K562 (cell line): ENCODE measurements at regions not wholly inside any gene's neighbourhood (a gene's known extent, or its start where the extent isn't known, plus 50 kb on each side); places are given as distances from the start of the nearest gene placed in this dataset.

Experiments used
- ATAC-seq: fragments of 200-7000 bp; cut with Tn5 transposase; 3 replicates; pipeline ENCODE4 v1.9.1; 2020; ENCODE audit warnings: moderate library complexity
- BruUV-seq: library from RNA; stranded (reverse); fragments of 400-500 nt; replicated peaks from 2 replicates; lab custom pipeline; 2021; lab: Mats Ljungman, UMichigan
- CTCF ChIA-PET: fragments of 300-600 bp; formaldehyde crosslinking; extraction: SDS; loops from one replicate; lab custom pipeline; 2021; ENCODE audit warnings: low intra/inter-chr PET ratio; lab: Yijun Ruan, JAX
- POLR2A ChIA-PET: fragments of 300-600, 350-650 bp; sonication (Branson Sonifier 250); formaldehyde crosslinking; extraction: SDS; loops from one replicate; lab custom pipeline; 2021; ENCODE audit warnings: antibody characterized with exemption, inconsistent platforms; lab: Yijun Ruan, JAX
- DNase-seq, 4 experiments: peaks; one replicate each; pipeline versions ENCODE4 v3.0.0 to v3.0.0-alpha.2; 2011 to 2018; ENCODE audit warnings: low spot score in 3 of 4, mixed read lengths in 3 of 4; ENCODE audit errors: extremely low read depth in 1 of 4
- FAIRE-seq: peaks from 2 replicates; lab custom pipeline; 2011; peaks lifted over from hg19 to GRCh38; lab: Jason Lieb, UNC
- H2AFZ ChIP-seq: 2 replicates; pipeline ENCODE4 v1.6.0; 2011; ENCODE audit warnings: low read depth, low read length, control low read depth, inconsistent platforms
- H3K27ac ChIP-seq: fragments of 200-600 bp; 3 replicates; pipeline ENCODE4 v1.8.0; 2011; ENCODE audit warnings: low read depth, mild to moderate bottlenecking, control low read depth, inconsistent platforms, low read length, moderate library complexity, mixed read lengths; ENCODE audit errors: extremely low read depth
- H3K27me3 ChIP-seq, 2 experiments: fragments of 300-600 bp in 1 of 2; 2 replicates in 1 of 2; 3 replicates in 1 of 2; pipeline versions ENCODE4 v1.6.0 to v1.8.0; 2011; ENCODE audit warnings: inconsistent platforms in 2 of 2, low read length in 2 of 2, mild to moderate bottlenecking in 1 of 2, mixed read lengths in 1 of 2, moderate library complexity in 1 of 2; ENCODE audit not compliant: control insufficient read depth in 2 of 2, insufficient read depth in 2 of 2
- H3K36me3 ChIP-seq: fragments of 300-600 bp; 3 replicates; pipeline ENCODE4 v1.8.0; 2011; ENCODE audit warnings: mild to moderate bottlenecking, low read length, inconsistent platforms; ENCODE audit not compliant: control insufficient read depth, insufficient read depth
- H3K4me1 ChIP-seq, 2 experiments: fragments of 200-600 bp in 1 of 2; replicated peaks in 1 of 2; 2 replicates in 1 of 2; 3 replicates in 1 of 2; pipeline versions ENCODE4 v1.5.1 to v1.8.0; 2011; ENCODE audit warnings: inconsistent platforms in 2 of 2, low read length in 2 of 2, mild to moderate bottlenecking in 1 of 2, mixed read lengths in 1 of 2, moderate library complexity in 1 of 2; ENCODE audit not compliant: control insufficient read depth in 2 of 2, insufficient read depth in 2 of 2
- H3K4me2 ChIP-seq: 2 replicates; pipeline ENCODE4 v1.6.1; 2011; ENCODE audit warnings: low read length, control low read depth, inconsistent platforms, mixed read lengths; ENCODE audit not compliant: insufficient read depth
- H3K4me3 ChIP-seq: fragments of 200-600 bp; sonication (generic), shearing (Covaris generic); 2 replicates; pipeline ENCODE4 v1.5.1; 2016; ENCODE audit warnings: control low read depth, inconsistent platforms
- H3K79me2 ChIP-seq: fragments of 200-600 bp; 3 replicates; pipeline ENCODE4 v1.8.0; 2011; ENCODE audit warnings: low read length, inconsistent platforms; ENCODE audit not compliant: control insufficient read depth, insufficient read depth
- H3K9ac ChIP-seq, 2 experiments: 2 replicates each; pipeline versions ENCODE4 v1.6.0 to v1.6.1; 2011; ENCODE audit warnings: low read depth in 2 of 2, low read length in 2 of 2, control low read depth in 1 of 2, inconsistent platforms in 1 of 2, mild to moderate bottlenecking in 1 of 2, mixed read lengths in 1 of 2; ENCODE audit not compliant: insufficient read depth in 1 of 2
- H3K9me1 ChIP-seq: one replicate; pipeline ENCODE4 v1.6.0; 2011; ENCODE audit warnings: inconsistent platforms, mild to moderate bottlenecking, low read length, moderate library complexity; ENCODE audit not compliant: control insufficient read depth, insufficient read depth
- H3K9me3 ChIP-seq: replicated peaks from 2 replicates; pipeline ENCODE4 v1.5.1; 2011; ENCODE audit warnings: low read depth, low read length, inconsistent platforms; ENCODE audit not compliant: control insufficient read depth, insufficient read depth
- H4K20me1 ChIP-seq: replicated peaks from 2 replicates; pipeline ENCODE4 v1.6.1; 2011; ENCODE audit warnings: low read length, inconsistent platforms, mixed read lengths; ENCODE audit not compliant: control insufficient read depth, insufficient read depth
- CBX3 ChIP-seq, 2 experiments: IDR thresholded peaks; 1 replicate in 1 of 2; 2 replicates in 1 of 2; pipeline ENCODE4 v1.6.1; 2012; ENCODE audit warnings: inconsistent platforms in 2 of 2, low read length in 2 of 2, borderline replicate concordance in 1 of 2, control low read depth in 1 of 2
- RERE ChIP-seq: sonication (generic); formaldehyde crosslinking; IDR thresholded peaks from 2 replicates; pipeline ENCODE4 v1.8.0; 2023; ENCODE audit warnings: missing genetic modification reagents, mild to moderate bottlenecking, borderline replicate concordance
- ZBTB26 ChIP-seq: fragments of 450-650 bp; formaldehyde crosslinking; IDR thresholded peaks from 2 replicates; pipeline ENCODE4 v1.4.0; 2022; ENCODE audit warnings: missing genetic modification characterization
- ZC3H11A ChIP-seq: IDR thresholded peaks from 2 replicates; pipeline ENCODE4 v1.6.1; 2012; ENCODE audit warnings: low read depth, low read length, improper control_type of control experiment
- ZNF639 ChIP-seq, 2 experiments: fragments of 200-800 bp in 1 of 2; sonication (Bioruptor generic) in 1 of 2; sonication (generic) in 1 of 2; formaldehyde crosslinking in 1 of 2; IDR thresholded peaks in 1 of 2; conservative IDR thresholded peaks in 1 of 2; 2 replicates each; pipeline versions ENCODE4 v1.5.0 to v1.6.1; 2016 to 2020; ENCODE audit warnings: missing compliant biosample characterization in 1 of 2, missing genetic modification characterization in 1 of 2, missing genetic modification reagents in 1 of 2
- WGBS: fragments of 100-300 bp; shearing (Covaris generic); methylation state at CpG from one replicate; pipeline ENCODE4 v1.1.6; 2016; ENCODE audit warnings: low coverage, mixed read lengths; ENCODE audit not compliant: insufficient coverage; ENCODE audit errors: missing lambda C conversion rate; 5-methylcytosine and 5-hydroxymethylcytosine counted together
- in situ Hi-C: fragments of 300-500 bp; cut with MboI; formaldehyde crosslinking; loops from 4 replicates; pipeline ENCODE4 v1.15.0; 2018; ENCODE audit warnings: inconsistent platforms, mixed read lengths
- intact Hi-C: fragments of 100-400 bp; cut with micrococcal nuclease; formaldehyde crosslinking; loops from 2 replicates; pipeline ENCODE4 v1.14.2; 2022

- intact Hi-C loops (no loop called here), in situ Hi-C loops (no loop called here)
- no peaks in the 10 kb centered on the region for H3K9me3 ChIP-seq
- H3K79me2 ChIP-seq, result no peaks in the 10 kb centered on the region
- 0% methylated on average over 1 of the region's 1 CpG for WGBS
- FAIRE-seq, result no peak
- no peak for DNase-seq
- H3K4me1 ChIP-seq, result no peaks in the 10 kb centered on the region
- no peaks in the 10 kb centered on the region for H3K9me1 ChIP-seq
- no peak for ATAC-seq
- no peak overlapping the region for H2AFZ ChIP-seq
- ChIA-PET CTCF (no interaction called here), POLR2A (no interaction called here)
- no peak overlapping the region for H3K4me3 ChIP-seq
- H4K20me1 ChIP-seq, result no peaks in the 10 kb centered on the region
- no peak overlapping the region for H3K4me2 ChIP-seq
- no TSS peak for BruUV-seq
- H3K27me3 ChIP-seq, result no peaks in the 10 kb centered on the region
- no peak overlapping the region for H3K9ac ChIP-seq
- TF ChIP-seq ZBTB26 (CRISPR knock-in tag) (no peak), ZC3H11A (no peak), CBX3 (IDR thresholded peaks at IDR 0.05; ENCODE audit: borderline replicate concordance in 1 of 2, low read length in 2 of 2) (no peak), RERE (CRISPR knock-in tag) (no peak), ZNF639 (CRISPR knock-in tag; conservative IDR thresholded peaks at IDR 0.05 in 1 of 2, IDR thresholded peaks at IDR 0.05 in 1 of 2) (no peak)
- H3K36me3 ChIP-seq, result no peaks in the 10 kb centered on the region
- no peak overlapping the region for H3K27ac ChIP-seq
Observed at GRCh38 chr2:18200771-18201170, 322.3 kb downstream of the KCNS3 start.
